ENCODE measurements at regions not wholly inside any gene's neighbourhood (a gene's known extent, or its start where the extent isn't known, plus 50 kb on each side); places are given as distances from the start of the nearest gene placed in this dataset.

GRCh38 chr7:112889834-112890438 is 99.7 kb upstream of the TMEM168 start:
- H3K4me3 ChIP-seq (ENCODE audit: insufficient read depth, low read length, poor library complexity, severe bottlenecking): no peak overlapping the region
- no peaks in the 10 kb centered on the region for H3K9me2 ChIP-seq (replicated peaks; ENCODE audit: insufficient read depth, low read length)
- no peak overlapping the region for H2AFZ ChIP-seq (ENCODE audit: low read depth, low read length, severe bottlenecking)
- no peak overlapping the region for H3K4me2 ChIP-seq (ENCODE audit: low read depth, low read length, poor library complexity, severe bottlenecking)
- no peaks in the 10 kb centered on the region for H3K9me3 ChIP-seq (ENCODE audit: insufficient read depth, low read length)
- TF ChIP-seq CTCF (IDR thresholded peaks at IDR 0.05; ENCODE audit: insufficient read depth, low read length, poor library complexity, severe bottlenecking): no peak
- no peak for TF ChIP-seq EZH2phosphoT487 (conservative IDR thresholded peaks at IDR 0.05; ENCODE audit: low read length)
- H3F3A ChIP-seq (ENCODE audit: insufficient read depth): no peaks in the 10 kb centered on the region
- no peak overlapping the region for H3K9ac ChIP-seq (ENCODE audit: low read length)
- H3K79me2 ChIP-seq (ENCODE audit: insufficient read depth, low read length): no peaks in the 10 kb centered on the region
- no peak overlapping the region for H3K27ac ChIP-seq (ENCODE audit: low read depth, low read length)
- H3K27me3 ChIP-seq (ENCODE audit: low read length): no peaks in the 10 kb centered on the region
- no peaks in the 10 kb centered on the region for H3K36me3 ChIP-seq (ENCODE audit: low read length)
- no peaks in the 10 kb centered on the region for H4K20me1 ChIP-seq (ENCODE audit: low read depth, low read length)

- no peak overlapping the region for H3K4me2 ChIP-seq (ENCODE audit: low read depth, low read length, poor library complexity, severe bottlenecking)
- H3F3A ChIP-seq (ENCODE audit: insufficient read depth): no peaks in the 10 kb centered on the region
- H3K27me3 ChIP-seq (ENCODE audit: low read length): no peaks in the 10 kb centered on the region
- no peak overlapping the region for H2AFZ ChIP-seq (ENCODE audit: low read depth, low read length, severe bottlenecking)
- H4K20me1 ChIP-seq (ENCODE audit: low read depth, low read length): no peaks in the 10 kb centered on the region
- no peak for TF ChIP-seq EZH2phosphoT487 (conservative IDR thresholded peaks at IDR 0.05; ENCODE audit: low read length)
- TF ChIP-seq CTCF (IDR thresholded peaks at IDR 0.05; ENCODE audit: insufficient read depth, low read length, poor library complexity, severe bottlenecking): no peak
- no peak overlapping the region for H3K27ac ChIP-seq (ENCODE audit: low read depth, low read length)
- no peaks in the 10 kb centered on the region for H3K79me2 ChIP-seq (ENCODE audit: insufficient read depth, low read length)
- no peak overlapping the region for H3K4me3 ChIP-seq (ENCODE audit: insufficient read depth, low read length, poor library complexity, severe bottlenecking)
- H3K9me2 ChIP-seq (replicated peaks; ENCODE audit: insufficient read depth, low read length): no peaks in the 10 kb centered on the region
- no peaks in the 10 kb centered on the region for H3K36me3 ChIP-seq (ENCODE audit: low read length)
- H3K9me3 ChIP-seq (ENCODE audit: insufficient read depth, low read length): no peaks in the 10 kb centered on the region
- H3K9ac ChIP-seq (ENCODE audit: low read length): no peak overlapping the region
Observed at GRCh38 chr7:112889268-112889667, 99.1 kb upstream of the TMEM168 start.

- Histone ChIP-seq H3K9ac (ENCODE audit: low read length) (no peak overlapping the region), H3F3A (ENCODE audit: insufficient read depth) (no peaks in the 10 kb centered on the region), H3K9me2 (replicated peaks; ENCODE audit: insufficient read depth, low read length) (no peaks in the 10 kb centered on the region), H3K79me2 (ENCODE audit: insufficient read depth, low read length) (no peaks in the 10 kb centered on the region), H3K27ac (ENCODE audit: low read depth, low read length) (no peak overlapping the region), H4K20me1 (ENCODE audit: low read depth, low read length) (no peaks in the 10 kb centered on the region), H3K36me3 (ENCODE audit: low read length) (no peaks in the 10 kb centered on the region), H2AFZ (ENCODE audit: low read depth, low read length, severe bottlenecking) (no peak overlapping the region), H3K4me2 (ENCODE audit: low read depth, low read length, poor library complexity, severe bottlenecking) (no peak overlapping the region), H3K27me3 (ENCODE audit: low read length) (no peaks in the 10 kb centered on the region), H3K9me3 (ENCODE audit: insufficient read depth, low read length) (no peaks in the 10 kb centered on the region), H3K4me3 (ENCODE audit: insufficient read depth, low read length, poor library complexity, severe bottlenecking) (no peak overlapping the region)
- no peak for TF ChIP-seq EZH2phosphoT487 (conservative IDR thresholded peaks at IDR 0.05; ENCODE audit: low read length)
- no peak for TF ChIP-seq CTCF (IDR thresholded peaks at IDR 0.05; ENCODE audit: insufficient read depth, low read length, poor library complexity, severe bottlenecking)
Observed at GRCh38 chr7:112888781-112889180, 98.6 kb upstream of the TMEM168 start.

Data from SU-DHL-6 (cell line).